HCEC 1CT (cell line): ENCODE measurements at regions not wholly inside any gene's neighbourhood (a gene's known extent, or its start where the extent isn't known, plus 50 kb on each side); places are given as distances from the start of the nearest gene placed in this dataset.

Experiments used
- DNase-seq: peaks from one replicate; pipeline ENCODE4 v3.0.0-alpha.2; 2017

- peak; percentile 42 for DNase-seq
Measured at GRCh38 chr13:99658261-99658991, 157.2 kb downstream of the TM9SF2 start.

GRCh38 chr13:99657848-99658260 is 156.6 kb downstream of the TM9SF2 start:
- DNase-seq: no peak

- DNase-seq: no peak
Measured at GRCh38 chr13:99656844-99657381, 155.6 kb downstream of the TM9SF2 start.

GRCh38 chr13:99656092-99656745 is 154.9 kb downstream of the TM9SF2 start:
- peak; percentile 61 for DNase-seq

GRCh38 chr13:99655351-99656091 is 154.2 kb downstream of the TM9SF2 start:
- peak; percentile 46 for DNase-seq

GRCh38 chr13:99654076-99654475 is 152.8 kb downstream of the TM9SF2 start:
- no peak for DNase-seq

GRCh38 chr13:99653526-99653925 is 152.3 kb downstream of the TM9SF2 start:
- no peak for DNase-seq

GRCh38 chr13:99652901-99653300 is 151.6 kb downstream of the TM9SF2 start:
- DNase-seq: no peak

- DNase-seq: no peak
Measured at GRCh38 chr13:99652141-99652540, 150.9 kb downstream of the TM9SF2 start.

- DNase-seq: no peak
Measured at GRCh38 chr13:99651016-99651415, 149.7 kb downstream of the TM9SF2 start.

- no peak for DNase-seq
Measured at GRCh38 chr13:99650410-99650809, 149.1 kb downstream of the TM9SF2 start.

- no peak for DNase-seq
Measured at GRCh38 chr13:99648927-99649326, 147.7 kb downstream of the TM9SF2 start.

- DNase-seq: no peak
Measured at GRCh38 chr13:99648066-99648665, 146.9 kb downstream of the TM9SF2 start.

- DNase-seq: no peak
Measured at GRCh38 chr13:99647596-99647985, 146.3 kb downstream of the TM9SF2 start.

- no peak for DNase-seq
Measured at GRCh38 chr13:99646866-99647595, 145.8 kb downstream of the TM9SF2 start.

- no peak for DNase-seq
Measured at GRCh38 chr13:99642841-99643240, 141.6 kb downstream of the TM9SF2 start.

- no peak for DNase-seq
Measured at GRCh38 chr13:99642006-99642405, 140.7 kb downstream of the TM9SF2 start.

- DNase-seq: no peak
Measured at GRCh38 chr13:99640260-99640659, 139.0 kb downstream of the TM9SF2 start.

GRCh38 chr13:99639126-99639525 is 137.9 kb downstream of the TM9SF2 start:
- DNase-seq: no peak

GRCh38 chr13:99636728-99637353 is 135.6 kb downstream of the TM9SF2 start:
- DNase-seq: no peak

- DNase-seq: no peak
Measured at GRCh38 chr13:99636306-99636705, 135.0 kb downstream of the TM9SF2 start.

- DNase-seq: no peak
Measured at GRCh38 chr13:99634672-99635071, 133.4 kb downstream of the TM9SF2 start.
